T-cell (primary cell): ENCODE measurements at regions not wholly inside any gene's neighbourhood (a gene's known extent, or its start where the extent isn't known, plus 50 kb on each side); places are given as distances from the start of the nearest gene placed in this dataset.

Experiments used
- ATAC-seq, 4 experiments: fragments of 200-7000 bp in 3 of 4; fragments of 150-1000 bp in 1 of 4; cut with Tn5 transposase; replicated peaks in 1 of 4; 1 replicate in 3 of 4; 2 replicates in 1 of 4; pipeline ENCODE4 v1.10.0; 2021; ENCODE audit warnings: moderate library complexity in 3 of 4, mild to moderate bottlenecking in 2 of 4, moderate number of reproducible peaks in 1 of 4
- CTCF ChIA-PET, 2 donors: fragments of 300-600 bp; sonication (Branson Sonifier 250); formaldehyde crosslinking; loops; one replicate each; lab custom pipeline; 2022; ENCODE audit warnings: antibody characterized with exemption in 2 of 2; lab: Charles Lee
- POLR2A ChIA-PET, 2 donors: fragments of 300-600 bp; sonication (Branson Sonifier 250); formaldehyde crosslinking; loops; one replicate each; lab custom pipeline; 2022; ENCODE audit warnings: antibody characterized with exemption in 2 of 2; lab: Charles Lee
- DNase-seq, 35 experiments: peaks; one replicate each; pipeline versions ENCODE4 v3.0.0 to v3.0.0-alpha.2; 2013 to 2023
- H3K27ac ChIP-seq: one replicate; pipeline ENCODE4 v1.5.1; 2013; ENCODE audit warnings: low read length
- H3K27me3 ChIP-seq, 2 experiments: replicated peaks in 1 of 2; 1 replicate in 1 of 2; 2 replicates in 1 of 2; pipeline versions ENCODE4 v1.6.1 to v1.7.0; 2013; ENCODE audit warnings: low read length in 1 of 2, mixed read lengths in 1 of 2; ENCODE audit not compliant: control insufficient read depth in 2 of 2, insufficient read depth in 2 of 2; ENCODE audit errors: extremely low read depth in 1 of 2
- H3K36me3 ChIP-seq, 2 donors: 1 replicate in 1 of 2; 2 replicates in 1 of 2; pipeline versions ENCODE4 v1.6.1 to v1.7.0; 2013; ENCODE audit warnings: low read length in 1 of 2; ENCODE audit not compliant: control insufficient read depth in 2 of 2, insufficient read depth in 1 of 2; ENCODE audit errors: extremely low read depth in 1 of 2
- H3K4me1 ChIP-seq, 2 experiments: 1 replicate in 1 of 2; 2 replicates in 1 of 2; pipeline versions ENCODE4 v1.6.1 to v1.7.0; 2013; ENCODE audit warnings: low read length in 2 of 2, mixed read lengths in 1 of 2; ENCODE audit not compliant: insufficient read depth in 2 of 2, control insufficient read depth in 1 of 2; ENCODE audit errors: extremely low read depth in 1 of 2
- H3K4me3 ChIP-seq, 2 donors: 1 replicate in 1 of 2; 2 replicates in 1 of 2; pipeline versions ENCODE4 v1.5.1 to v1.7.0; 2013; ENCODE audit warnings: mild to moderate bottlenecking in 2 of 2, low read length in 1 of 2, moderate library complexity in 1 of 2; ENCODE audit not compliant: control insufficient read depth in 1 of 2; ENCODE audit errors: extremely low read depth in 1 of 2
- H3K9me3 ChIP-seq: 2 replicates; pipeline ENCODE4 v1.7.0; 2013
- H3K27ac Mint-ChIP-seq, 2 donors: one replicate each; pipeline ENCODE4 v1.8.0; 2020 to 2021; ENCODE audit warnings: mild to moderate bottlenecking in 2 of 2, mixed read lengths in 2 of 2
- H3K27me3 Mint-ChIP-seq, 2 donors: one replicate each; pipeline ENCODE4 v1.8.0; 2021 to 2022; ENCODE audit warnings: mixed read lengths in 2 of 2
- H3K36me3 Mint-ChIP-seq: one replicate; pipeline ENCODE4 v1.8.0; 2021; ENCODE audit warnings: mixed read lengths
- H3K4me1 Mint-ChIP-seq, 3 donors: one replicate each; pipeline ENCODE4 v1.8.0; 2020 to 2022; ENCODE audit warnings: mixed read lengths in 3 of 3, mild to moderate bottlenecking in 1 of 3
- H3K4me3 Mint-ChIP-seq, 3 donors: one replicate each; pipeline ENCODE4 v1.8.0; 2020 to 2022; ENCODE audit warnings: mild to moderate bottlenecking in 3 of 3, mixed read lengths in 3 of 3, moderate library complexity in 3 of 3
- H3K9me3 Mint-ChIP-seq, 3 donors: one replicate each; pipeline ENCODE4 v1.8.0; 2020 to 2022; ENCODE audit warnings: mixed read lengths in 3 of 3
- WGBS: methylation state at CpG from one replicate; pipeline ENCODE4 v1.1.5; 2013; ENCODE audit warnings: missing lambda C conversion rate; ENCODE audit not compliant: insufficient coverage; 5-methylcytosine and 5-hydroxymethylcytosine counted together

- H3K4me1 Mint-ChIP-seq, result no peaks in the 10 kb centered on the region
- no CpG with 5 or more reads among the region's 2 CpGs for WGBS
- H3K36me3 ChIP-seq, result no peaks in the 10 kb centered on the region
- H3K27me3 Mint-ChIP-seq, result no peaks in the 10 kb centered on the region
- peaks cover 0 to 13% (median 6%) of the 10 kb centered on the region in 3 donors for H3K9me3 Mint-ChIP-seq
- H3K27ac Mint-ChIP-seq, result no peak overlapping the region
- POLR2A ChIA-PET, result no interaction called here
- H3K27me3 ChIP-seq, result no peaks in the 10 kb centered on the region
- H3K4me1 ChIP-seq, result no peaks in the 10 kb centered on the region
- H3K36me3 Mint-ChIP-seq, result no peaks in the 10 kb centered on the region
- CTCF ChIA-PET, result no interaction called here
- no peaks in the 10 kb centered on the region for H3K9me3 ChIP-seq
- no peak for DNase-seq
- ATAC-seq, result no peak
- H3K27ac ChIP-seq, result no peak overlapping the region
- no peak overlapping the region for H3K4me3 Mint-ChIP-seq
- no peak overlapping the region for H3K4me3 ChIP-seq
Measured at GRCh38 chr21:23986214-23986613, 1621.1 kb downstream of the MRPL39 start.

GRCh38 chr21:23982546-23982945 is 1624.7 kb downstream of the MRPL39 start:
- H3K27me3 Mint-ChIP-seq, result no peaks in the 10 kb centered on the region
- no peaks in the 10 kb centered on the region for H3K27me3 ChIP-seq
- no peak for DNase-seq
- no peak overlapping the region for H3K4me3 Mint-ChIP-seq
- no peaks in the 10 kb centered on the region for H3K36me3 Mint-ChIP-seq
- peaks cover 0 to 10% of the 10 kb centered on the region in 2 experiments for H3K4me1 ChIP-seq
- ChIA-PET CTCF (no interaction called here), POLR2A (interaction anchor here in 1 of 2 donors (0.7 kb wide), 1 partner anchor 1458 kb away, joined by 3 read pairs; no protein-coding TSS in a partner anchor)
- H3K4me3 ChIP-seq, result no peak overlapping the region
- no peak overlapping the region for H3K27ac Mint-ChIP-seq
- H3K9me3 ChIP-seq, result no peaks in the 10 kb centered on the region
- no peak for ATAC-seq
- H3K36me3 ChIP-seq, result no peaks in the 10 kb centered on the region
- H3K4me1 Mint-ChIP-seq, result no peaks in the 10 kb centered on the region
- H3K27ac ChIP-seq, result no peak overlapping the region
- WGBS, result 82% methylated on average over 1 of the region's 4 CpGs
- peaks cover 0 to 13% (median 6%) of the 10 kb centered on the region in 3 donors for H3K9me3 Mint-ChIP-seq

GRCh38 chr21:23977971-23978370 is 1629.3 kb downstream of the MRPL39 start:
- Mint-ChIP-seq H3K27ac (no peak overlapping the region), H3K36me3 (no peaks in the 10 kb centered on the region), H3K27me3 (no peaks in the 10 kb centered on the region), H3K4me1 (no peaks in the 10 kb centered on the region), H3K4me3 (no peak overlapping the region), H3K9me3 (no peaks in the 10 kb centered on the region)
- CTCF ChIA-PET, result no interaction called here
- no CpG with 5 or more reads among the region's 2 CpGs for WGBS
- DNase-seq (no peak), ATAC-seq (no peak)
- Histone ChIP-seq H3K27me3 (no peaks in the 10 kb centered on the region), H3K27ac (no peak overlapping the region), H3K36me3 (no peaks in the 10 kb centered on the region), H3K4me3 (no peak overlapping the region), H3K9me3 (no peaks in the 10 kb centered on the region), H3K4me1 (peaks cover 0 to 15% of the 10 kb centered on the region in 2 experiments)
- POLR2A ChIA-PET, result no interaction called here

GRCh38 chr21:23968722-23969647 is 1638.3 kb downstream of the MRPL39 start:
- ChIA-PET CTCF (interaction anchor here (0.7 to 1.2 kb wide), 7 partner anchors 14 to 1178 kb away, joined by 3 to 5 read pairs (median 3); no protein-coding TSS in a partner anchor), POLR2A (no interaction called here)
- DNase-seq, result peak; percentile 29 to 89 (median 61)
- no peaks in the 10 kb centered on the region for H3K27me3 ChIP-seq
- Mint-ChIP-seq H3K4me3 (peak overlapping the region; percentile 47 to 65 (median 62)), H3K27ac (peak overlapping the region; percentile 89 to 91), H3K36me3 (no peaks in the 10 kb centered on the region), H3K27me3 (no peaks in the 10 kb centered on the region), H3K9me3 (no peaks in the 10 kb centered on the region), H3K4me1 (peaks cover 16 to 34% (median 18%) of the 10 kb centered on the region in 3 donors)
- peaks cover 11 to 18% of the 10 kb centered on the region in 2 experiments for H3K4me1 ChIP-seq
- no peaks in the 10 kb centered on the region for H3K36me3 ChIP-seq
- peak; percentile 84 to 90 (median 86) for ATAC-seq
- no peaks in the 10 kb centered on the region for H3K9me3 ChIP-seq
- WGBS, result 17% methylated on average over 14 of the region's 16 CpGs
- H3K27ac ChIP-seq, result peak overlapping the region; percentile 47
- peak overlapping the region; percentile 0 to 1 for H3K4me3 ChIP-seq

- WGBS, result 90% methylated on average over 6 of the region's 6 CpGs
Measured at GRCh38 chr21:23968008-23968407, 1639.3 kb downstream of the MRPL39 start.

GRCh38 chr21:23963454-23963853 is 1643.8 kb downstream of the MRPL39 start:
- Mint-ChIP-seq H3K4me3 (no peak overlapping the region), H3K27me3 (no peaks in the 10 kb centered on the region), H3K27ac (no peak overlapping the region), H3K4me1 (peaks cover 2 to 7% (median 4%) of the 10 kb centered on the region in 3 donors), H3K36me3 (no peaks in the 10 kb centered on the region), H3K9me3 (no peaks in the 10 kb centered on the region)
- H3K4me3 ChIP-seq, result no peak overlapping the region
- H3K36me3 ChIP-seq, result no peaks in the 10 kb centered on the region
- H3K4me1 ChIP-seq, result peaks cover 7 to 8% of the 10 kb centered on the region in 2 experiments
- DNase-seq, result no peak
- no peak overlapping the region for H3K27ac ChIP-seq
- H3K9me3 ChIP-seq, result no peaks in the 10 kb centered on the region
- CTCF ChIA-PET, result no interaction called here
- no peaks in the 10 kb centered on the region for H3K27me3 ChIP-seq
- WGBS, result 72% methylated on average over 2 of the region's 2 CpGs
- POLR2A ChIA-PET, result no interaction called here
- no peak for ATAC-seq

More at GRCh38 chr21:23968008-23968407, 1639.3 kb downstream of the MRPL39 start:
- Mint-ChIP-seq H3K27me3 (no peaks in the 10 kb centered on the region), H3K4me3 (no peak overlapping the region), H3K27ac (peak overlapping the region in 1 of 2 donors; percentile 89), H3K9me3 (no peaks in the 10 kb centered on the region), H3K36me3 (no peaks in the 10 kb centered on the region), H3K4me1 (peaks cover 16 to 34% (median 18%) of the 10 kb centered on the region in 3 donors)
- POLR2A ChIA-PET, result no interaction called here
- H3K27me3 ChIP-seq, result no peaks in the 10 kb centered on the region
- ATAC-seq, result no peak
- CTCF ChIA-PET, result interaction anchor here in 1 of 2 donors (1.2 kb wide), 1 partner anchor 116 kb away, joined by 4 read pairs; no protein-coding TSS in a partner anchor
- peaks cover 11 to 18% of the 10 kb centered on the region in 2 experiments for H3K4me1 ChIP-seq
- no peaks in the 10 kb centered on the region for H3K9me3 ChIP-seq
- H3K4me3 ChIP-seq, result no peak overlapping the region
- no peak for DNase-seq
- H3K27ac ChIP-seq, result no peak overlapping the region
- no peaks in the 10 kb centered on the region for H3K36me3 ChIP-seq
